SK-N-SH treated with all-trans-retinoic acid at 6 μM for 48 hours (cell line): ENCODE measurements at regions not wholly inside any gene's neighbourhood (a gene's known extent, or its start where the extent isn't known, plus 50 kb on each side); places are given as distances from the start of the nearest gene placed in this dataset.

Experiments used
- ATAC-seq: fragments of 200-7000 bp; cut with Tn5 transposase; 3 replicates; pipeline ENCODE4 v1.9.1; 2020; ENCODE audit warnings: mild to moderate bottlenecking, moderate library complexity
- ARNTL ChIP-seq: fragments of 450-650 bp; formaldehyde crosslinking; IDR thresholded peaks from 2 replicates; pipeline ENCODE4 v1.5.0; 2020; ENCODE audit warnings: low read depth, mild to moderate bottlenecking, moderate library complexity, borderline replicate concordance
- BACH2 ChIP-seq: fragments of 250-450 bp; sonication (Bioruptor Pico); IDR thresholded peaks from 2 replicates; pipeline ENCODE4 v1.9.0; 2021; ENCODE audit warnings: mild to moderate bottlenecking, borderline replicate concordance
- CREB5 ChIP-seq: fragments of 250-450 bp; sonication (Bioruptor Pico); IDR thresholded peaks from 2 replicates; pipeline ENCODE4 v1.5.1; 2020; ENCODE audit warnings: low read depth, mild to moderate bottlenecking, moderate library complexity
- CSDC2 ChIP-seq: fragments of 250-450 bp; sonication (Bioruptor Pico); IDR thresholded peaks from 2 replicates; pipeline ENCODE4 v1.5.0; 2020; ENCODE audit warnings: mild to moderate bottlenecking, moderate library complexity
- CSRNP3 ChIP-seq: fragments of 250-450 bp; sonication (Bioruptor Pico); IDR thresholded peaks from 2 replicates; pipeline ENCODE4 v1.5.1; 2021; ENCODE audit warnings: mild to moderate bottlenecking, moderate library complexity
- ESRRG ChIP-seq: fragments of 250-450 bp; sonication (Bioruptor Pico); IDR thresholded peaks from 2 replicates; pipeline ENCODE4 v1.6.1; 2021; ENCODE audit warnings: mild to moderate bottlenecking
- GLIS3 ChIP-seq: fragments of 250-450 bp; sonication (Bioruptor Pico); IDR thresholded peaks from 2 replicates; pipeline ENCODE4 v1.5.0; 2020; ENCODE audit warnings: mild to moderate bottlenecking, moderate library complexity
- ISL1 ChIP-seq: fragments of 250-450 bp; sonication (Bioruptor Pico); IDR thresholded peaks from 2 replicates; pipeline ENCODE4 v2.1.2; 2022; ENCODE audit warnings: mild to moderate bottlenecking, moderate library complexity
- PATZ1 ChIP-seq: fragments of 250-450 bp; sonication (Bioruptor Pico); IDR thresholded peaks from 2 replicates; pipeline ENCODE4 v1.8.0; 2020; ENCODE audit warnings: mild to moderate bottlenecking, moderate library complexity, borderline replicate concordance
- POU6F1 ChIP-seq: fragments of 250-450 bp; sonication (Bioruptor Pico); IDR thresholded peaks from 2 replicates; pipeline ENCODE4 v1.8.0; 2021; ENCODE audit warnings: low read depth, mild to moderate bottlenecking, moderate library complexity, borderline replicate concordance
- PPARA ChIP-seq: fragments of 250-450 bp; sonication (Bioruptor Pico); IDR thresholded peaks from 2 replicates; pipeline ENCODE4 v1.5.0; 2020; ENCODE audit warnings: mild to moderate bottlenecking, borderline replicate concordance
- RARB ChIP-seq: fragments of 250-450 bp; sonication (Bioruptor Pico); IDR thresholded peaks from 2 replicates; pipeline ENCODE4 v1.8.0; 2021; ENCODE audit warnings: mild to moderate bottlenecking, moderate library complexity
- SNAI2 ChIP-seq: fragments of 250-450 bp; sonication (Bioruptor Pico); IDR thresholded peaks from 2 replicates; pipeline ENCODE4 v1.5.0; 2020; ENCODE audit warnings: mild to moderate bottlenecking, moderate library complexity
- TCF4 ChIP-seq: fragments of 250-450 bp; sonication (Bioruptor Pico); IDR thresholded peaks from 2 replicates; pipeline ENCODE4 v1.8.0; 2021; ENCODE audit warnings: mild to moderate bottlenecking, moderate library complexity, borderline replicate concordance
- TOX ChIP-seq: fragments of 250-450 bp; sonication (Bioruptor Pico); IDR thresholded peaks from 2 replicates; pipeline ENCODE4 v1.8.0; 2021; ENCODE audit warnings: mild to moderate bottlenecking, moderate library complexity, borderline replicate concordance
- TSHZ2 ChIP-seq: fragments of 250-450 bp; sonication (Bioruptor Pico); IDR thresholded peaks from 2 replicates; pipeline ENCODE4 v1.5.0; 2020; ENCODE audit warnings: mild to moderate bottlenecking, moderate library complexity
- ZC3H10 ChIP-seq: fragments of 250-450 bp; sonication (Bioruptor Pico); IDR thresholded peaks from 2 replicates; pipeline ENCODE4 v1.5.1; 2021; ENCODE audit warnings: mild to moderate bottlenecking, moderate library complexity
- ZFP3 ChIP-seq: fragments of 250-450 bp; sonication (Bioruptor Pico); IDR thresholded peaks from 2 replicates; pipeline ENCODE4 v1.5.0; 2020; ENCODE audit warnings: mild to moderate bottlenecking, moderate library complexity
- ZFP30 ChIP-seq: fragments of 450-650 bp; formaldehyde crosslinking; IDR thresholded peaks from 2 replicates; pipeline ENCODE4 v1.5.0; 2022; ENCODE audit warnings: mild to moderate bottlenecking, moderate library complexity
- ZNF565 ChIP-seq: fragments of 450-650 bp; formaldehyde crosslinking; conservative IDR thresholded peaks from 2 replicates; pipeline ENCODE4 v1.5.0; 2020; ENCODE audit warnings: low read depth, mild to moderate bottlenecking, moderate library complexity
- ZNF70 ChIP-seq: fragments of 450-650 bp; formaldehyde crosslinking; IDR thresholded peaks from 2 replicates; pipeline ENCODE4 v1.5.0; 2020; ENCODE audit warnings: mild to moderate bottlenecking, moderate library complexity
- ZNF8 ChIP-seq: fragments of 450-650 bp; formaldehyde crosslinking; IDR thresholded peaks from 2 replicates; pipeline ENCODE4 v1.5.0; 2020; ENCODE audit warnings: mild to moderate bottlenecking, moderate library complexity

- no peak for ATAC-seq
- TF ChIP-seq RARB (CRISPR knock-in tag) (no peak), ZNF565 (CRISPR knock-in tag) (no peak), SNAI2 (CRISPR knock-in tag) (no peak), ARNTL (CRISPR knock-in tag) (no peak), TSHZ2 (CRISPR knock-in tag) (no peak), ZFP30 (CRISPR knock-in tag) (no peak), CREB5 (CRISPR knock-in tag) (no peak), ESRRG (CRISPR knock-in tag) (no peak), ZC3H10 (CRISPR knock-in tag) (no peak), ZNF70 (CRISPR knock-in tag) (no peak), ISL1 (CRISPR knock-in tag) (no peak), PATZ1 (CRISPR knock-in tag) (no peak), CSRNP3 (no peak), POU6F1 (CRISPR knock-in tag) (no peak), TCF4 (CRISPR knock-in tag) (no peak)
These were observed 283.5 kb upstream of the RGS6 start for GRCh38 chr14:71648725-71649124.

- ATAC-seq = peak; percentile 28; the same call in 2 of the 3 replicates
- TF ChIP-seq ZNF8 (CRISPR knock-in tag) (no peak), ZNF70 (CRISPR knock-in tag) (no peak), ESRRG (CRISPR knock-in tag) (no peak), TOX (no peak), PPARA (no peak), ZC3H10 (CRISPR knock-in tag) (no peak), GLIS3 (CRISPR knock-in tag) (no peak), CSDC2 (CRISPR knock-in tag) (no peak), ZFP30 (CRISPR knock-in tag) (no peak), SNAI2 (CRISPR knock-in tag) (no peak)
- TF ChIP-seq, all 23 proteins: peak for 0
These were observed 282.0 kb upstream of the RGS6 start for GRCh38 chr14:71650187-71650755.

- TF ChIP-seq CSDC2 (CRISPR knock-in tag) (no peak), BACH2 (CRISPR knock-in tag) (no peak), GLIS3 (CRISPR knock-in tag) (no peak), ARNTL (CRISPR knock-in tag) (no peak), CREB5 (CRISPR knock-in tag) (no peak), TOX (no peak), ZNF70 (CRISPR knock-in tag) (no peak), CSRNP3 (no peak), PPARA (no peak), ZNF565 (CRISPR knock-in tag) (no peak), ZFP3 (no peak)
- peak; percentile 95 for ATAC-seq
These were observed 281.0 kb upstream of the RGS6 start for GRCh38 chr14:71651228-71651627.
